A673 (cell line): ENCODE measurements at regions not wholly inside any gene's neighbourhood (a gene's known extent, or its start where the extent isn't known, plus 50 kb on each side); places are given as distances from the start of the nearest gene placed in this dataset.

ENCODE experiments used
- BruUV-seq: library from RNA; stranded (reverse); fragments of 400-500 nt; replicated peaks from 2 replicates; lab custom pipeline; 2021; lab: Mats Ljungman, UMichigan
- CTCF ChIA-PET: fragments of 300-600 bp; sonication (Branson Sonifier 250); formaldehyde crosslinking; loops from one replicate; lab custom pipeline; 2022; ENCODE audit warnings: antibody characterized with exemption; lab: Charles Lee
- POLR2A ChIA-PET: fragments of 300-600 bp; sonication (Branson Sonifier 250); formaldehyde crosslinking; loops from one replicate; lab custom pipeline; 2022; ENCODE audit warnings: antibody characterized with exemption; ENCODE audit not compliant: low non-redundant PET; lab: Charles Lee
- DNase-seq: peaks from one replicate; pipeline ENCODE4 v3.0.0-alpha.2; 2015; ENCODE audit warnings: low spot score
- H3K27ac ChIP-seq: fragments of 200-600 bp; sonication (generic); 2 replicates; pipeline ENCODE4 v1.5.1; 2016; ENCODE audit warnings: mixed run types, low read depth, mild to moderate bottlenecking, mixed read lengths, antibody characterized with exemption, low read length; ENCODE audit not compliant: poor library complexity, severe bottlenecking
- H3K27me3 ChIP-seq: fragments of 200-600 bp; sonication (generic); replicated peaks from 2 replicates; pipeline ENCODE4 v1.6.1; 2017; ENCODE audit warnings: mixed run types, low read depth, mild to moderate bottlenecking, mixed read lengths, antibody characterized with exemption, low read length; ENCODE audit not compliant: insufficient read depth, poor library complexity
- H3K36me3 ChIP-seq: fragments of 200-600 bp; sonication (generic); 2 replicates; pipeline ENCODE4 v1.6.1; 2016; ENCODE audit warnings: mixed run types, mild to moderate bottlenecking, mixed read lengths, antibody characterized with exemption, low read length; ENCODE audit not compliant: insufficient read depth, poor library complexity, severe bottlenecking
- H3K4me1 ChIP-seq: fragments of 200-600 bp; sonication (generic); 2 replicates; pipeline ENCODE4 v1.6.1; 2017; ENCODE audit warnings: mixed run types, mild to moderate bottlenecking, mixed read lengths, antibody characterized with exemption, low read length; ENCODE audit not compliant: insufficient read depth, poor library complexity, severe bottlenecking
- H3K4me3 ChIP-seq: fragments of 200-600 bp; sonication (generic); 2 replicates; pipeline ENCODE4 v1.5.1; 2016; ENCODE audit warnings: low read depth, mixed run types, mild to moderate bottlenecking, mixed read lengths, low read length; ENCODE audit not compliant: poor library complexity, severe bottlenecking
- H3K9me3 ChIP-seq: fragments of 200-600 bp; sonication (generic); 2 replicates; pipeline ENCODE4 v1.6.1; 2016; ENCODE audit warnings: mixed run types, low read depth, mild to moderate bottlenecking, mixed read lengths, antibody characterized with exemption, low read length; ENCODE audit not compliant: poor library complexity, severe bottlenecking
- CTCF ChIP-seq: fragments of 300-800, 200-600 bp; sonication (generic); conservative IDR thresholded peaks from 2 replicates; pipeline ENCODE4 v1.5.1; 2017; ENCODE audit warnings: low read depth, mild to moderate bottlenecking, antibody characterized with exemption, low read length, moderate library complexity, mixed read lengths
- EZH2 ChIP-seq: fragments of 200-600 bp; sonication (generic); IDR thresholded peaks from 2 replicates; pipeline ENCODE4 v1.6.1; 2017; ENCODE audit warnings: borderline replicate concordance, low read depth, mild to moderate bottlenecking, mixed read lengths, antibody characterized with exemption, low read length; ENCODE audit not compliant: poor library complexity, severe bottlenecking
- intact Hi-C: fragments of 100-400 bp; cut with micrococcal nuclease; formaldehyde crosslinking; loops from one replicate; pipeline ENCODE4 v1.10.0; 2022; ENCODE audit not compliant: unreplicated experiment

- TF ChIP-seq EZH2: no peak
- TF ChIP-seq CTCF: no peak
- Histone ChIP-seq H3K4me3 (no peak overlapping the region), H3K36me3 (no peaks in the 10 kb centered on the region), H3K9me3 (no peaks in the 10 kb centered on the region), H3K27ac (no peak overlapping the region), H3K4me1 (no peaks in the 10 kb centered on the region), H3K27me3 (no peaks in the 10 kb centered on the region)
- BruUV-seq: no TSS peak
- no peak for DNase-seq
- ChIA-PET CTCF (no interaction called here), POLR2A (no interaction called here)
- intact Hi-C loops: no loop called here
Measured at GRCh38 chr7:86214734-86215133, 429.0 kb upstream of the GRM3 start.

GRCh38 chr7:86212976-86213375, 430.7 kb upstream of the GRM3 start:
- ChIA-PET POLR2A (no interaction called here), CTCF (no interaction called here)
- H3K27ac ChIP-seq: no peak overlapping the region
- H3K36me3 ChIP-seq: no peaks in the 10 kb centered on the region
- no peak for TF ChIP-seq CTCF
- TF ChIP-seq EZH2: no peak
- no peak for DNase-seq
- no TSS peak for BruUV-seq
- no peaks in the 10 kb centered on the region for H3K9me3 ChIP-seq
- no peaks in the 10 kb centered on the region for H3K4me1 ChIP-seq
- H3K4me3 ChIP-seq: no peak overlapping the region
- intact Hi-C loops: no loop called here
- no peaks in the 10 kb centered on the region for H3K27me3 ChIP-seq

GRCh38 chr7:86209036-86209435, 434.7 kb upstream of the GRM3 start:
- H3K4me1 ChIP-seq: no peaks in the 10 kb centered on the region
- no peak overlapping the region for H3K27ac ChIP-seq
- H3K27me3 ChIP-seq: no peaks in the 10 kb centered on the region
- no peaks in the 10 kb centered on the region for H3K36me3 ChIP-seq
- DNase-seq: no peak
- no peak overlapping the region for H3K4me3 ChIP-seq
- intact Hi-C loops: no loop called here
- no peaks in the 10 kb centered on the region for H3K9me3 ChIP-seq
- CTCF ChIA-PET: no interaction called here
- POLR2A ChIA-PET: no interaction called here
- TF ChIP-seq CTCF (no peak), EZH2 (no peak)
- BruUV-seq: no TSS peak

GRCh38 chr7:86207740-86208139, 436.0 kb upstream of the GRM3 start:
- intact Hi-C loops: no loop called here
- no peak for TF ChIP-seq EZH2
- TF ChIP-seq CTCF: no peak
- H3K9me3 ChIP-seq: no peaks in the 10 kb centered on the region
- H3K27ac ChIP-seq: no peak overlapping the region
- ChIA-PET CTCF (no interaction called here), POLR2A (no interaction called here)
- no TSS peak for BruUV-seq
- no peak overlapping the region for H3K4me3 ChIP-seq
- no peak for DNase-seq
- H3K27me3 ChIP-seq: no peaks in the 10 kb centered on the region
- no peaks in the 10 kb centered on the region for H3K36me3 ChIP-seq
- H3K4me1 ChIP-seq: no peaks in the 10 kb centered on the region
